ENCODE measurements at regions not wholly inside any gene's neighbourhood (a gene's known extent, or its start where the extent isn't known, plus 50 kb on each side); places are given as distances from the start of the nearest gene placed in this dataset.

DNA sequence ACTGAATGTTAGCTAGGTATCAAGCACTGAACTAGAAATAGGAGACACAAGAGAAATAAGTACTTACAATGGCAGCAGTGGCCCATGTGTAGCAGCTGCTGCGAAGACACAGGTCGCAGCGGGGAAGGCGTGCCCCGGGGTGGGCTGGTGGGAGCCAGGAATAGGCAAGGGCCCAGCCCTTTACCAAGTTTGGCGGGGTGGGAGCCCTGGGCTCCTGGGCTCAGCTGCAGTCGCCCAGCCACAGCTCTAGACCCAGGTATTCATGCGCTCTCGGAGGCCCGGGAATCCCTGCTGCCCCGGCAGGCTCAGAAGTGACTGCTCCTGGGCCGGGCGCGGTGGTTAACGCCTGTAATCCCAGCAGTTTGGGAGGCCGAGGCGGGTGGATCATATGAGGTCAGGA lies 1287.3 kb downstream of the CNTNAP5 start:
- TF ChIP-seq, protein P1, sequence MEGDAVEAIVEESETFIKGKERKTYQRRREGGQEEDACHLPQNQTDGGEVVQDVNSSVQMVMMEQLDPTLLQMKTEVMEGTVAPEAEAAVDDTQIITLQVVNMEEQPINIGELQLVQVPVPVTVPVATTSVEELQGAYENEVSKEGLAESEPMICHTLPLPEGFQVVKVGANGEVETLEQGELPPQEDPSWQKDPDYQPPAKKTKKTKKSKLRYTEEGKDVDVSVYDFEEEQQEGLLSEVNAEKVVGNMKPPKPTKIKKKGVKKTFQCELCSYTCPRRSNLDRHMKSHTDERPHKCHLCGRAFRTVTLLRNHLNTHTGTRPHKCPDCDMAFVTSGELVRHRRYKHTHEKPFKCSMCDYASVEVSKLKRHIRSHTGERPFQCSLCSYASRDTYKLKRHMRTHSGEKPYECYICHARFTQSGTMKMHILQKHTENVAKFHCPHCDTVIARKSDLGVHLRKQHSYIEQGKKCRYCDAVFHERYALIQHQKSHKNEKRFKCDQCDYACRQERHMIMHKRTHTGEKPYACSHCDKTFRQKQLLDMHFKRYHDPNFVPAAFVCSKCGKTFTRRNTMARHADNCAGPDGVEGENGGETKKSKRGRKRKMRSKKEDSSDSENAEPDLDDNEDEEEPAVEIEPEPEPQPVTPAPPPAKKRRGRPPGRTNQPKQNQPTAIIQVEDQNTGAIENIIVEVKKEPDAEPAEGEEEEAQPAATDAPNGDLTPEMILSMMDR (IDR thresholded peaks at IDR 0.05), result no peak
- TF ChIP-seq POLR2A (IDR thresholded peaks at IDR 0.05), result no peak
